ENCODE measurements at regions not wholly inside any gene's neighbourhood (a gene's known extent, or its start where the extent isn't known, plus 50 kb on each side); places are given as distances from the start of the nearest gene placed in this dataset.
"Not testable (repeated sequence)": the region's sequence is repeated elsewhere in the genome, so short reads cannot be mapped to it uniquely, and the experiment has no call there.

GRCh38 chr6:4262526-4262925, 127.2 kb upstream of the ECI2 start:
- no peaks in the 10 kb centered on the region for H3K27me3 ChIP-seq
- no peaks in the 10 kb centered on the region for H3K4me1 ChIP-seq
- no peaks in the 10 kb centered on the region for H3K9me3 ChIP-seq
- no peak for DNase-seq (ENCODE audit: low spot score)
- H3K4me3 ChIP-seq, result no peak overlapping the region
- H3K27ac ChIP-seq, result no peak overlapping the region
- no peaks in the 10 kb centered on the region for H3K36me3 ChIP-seq
- no peak for TF ChIP-seq CTCF (IDR thresholded peaks at IDR 0.05)

GRCh38 chr6:4259391-4259790, 124.0 kb upstream of the ECI2 start:
- Histone ChIP-seq H3K9me3 (no peaks in the 10 kb centered on the region), H3K27ac (no peak overlapping the region), H3K27me3 (no peaks in the 10 kb centered on the region), H3K36me3 (no peaks in the 10 kb centered on the region), H3K4me3 (no peak overlapping the region), H3K4me1 (peaks cover 0 to under 1% of the 10 kb centered on the region in 2 donors)
- no peak for DNase-seq (ENCODE audit: low spot score)
- TF ChIP-seq CTCF (IDR thresholded peaks at IDR 0.05), result no peak

DNA sequence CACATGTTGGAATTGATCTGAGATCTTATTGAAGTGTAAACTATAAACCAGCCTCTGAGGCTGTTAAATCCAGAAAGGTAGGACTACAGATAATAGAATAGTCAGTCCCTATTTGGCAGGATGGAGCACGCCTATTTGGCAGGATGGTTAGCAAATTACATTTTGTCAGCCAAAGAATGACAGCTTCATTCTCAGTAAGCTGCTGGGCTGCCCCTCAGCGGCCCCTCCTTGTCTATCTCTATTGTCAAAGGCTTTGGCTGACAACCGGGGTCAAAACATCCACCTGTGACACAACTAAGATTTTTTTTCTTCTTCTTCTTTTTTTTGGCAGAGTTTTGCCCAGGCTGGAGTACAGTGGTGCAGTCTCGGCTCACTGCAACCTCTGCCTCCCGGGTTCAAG, 123.4 kb upstream of the ECI2 start:
- TF ChIP-seq CTCF (IDR thresholded peaks at IDR 0.05), result no peak
- Histone ChIP-seq H3K4me1 (peaks cover 0 to 7% of the 10 kb centered on the region in 2 donors), H3K4me3 (no peak overlapping the region), H3K27ac (no peak overlapping the region), H3K9me3 (no peaks in the 10 kb centered on the region), H3K27me3 (no peaks in the 10 kb centered on the region), H3K36me3 (no peaks in the 10 kb centered on the region)
- DNase-seq (ENCODE audit: low spot score), result no peak

DNA sequence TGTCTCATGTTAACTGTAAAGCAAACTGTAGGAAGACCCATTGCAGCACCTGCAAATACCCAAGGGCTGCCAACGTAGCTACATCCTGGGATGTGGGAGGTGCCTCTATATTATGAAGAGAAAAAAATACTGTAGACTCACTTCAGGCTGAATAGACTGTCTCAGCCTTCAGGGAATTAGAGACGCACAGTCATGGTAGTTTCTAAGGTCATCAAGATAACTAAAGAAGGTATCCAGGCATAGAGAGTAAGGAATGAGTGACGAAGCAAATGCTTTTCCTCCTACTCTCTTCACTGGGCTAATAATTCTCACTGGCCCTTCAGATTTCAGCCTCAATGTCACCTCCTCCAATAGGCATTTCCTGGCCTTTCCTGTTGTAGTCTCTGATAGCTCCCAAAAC, 121.6 kb upstream of the ECI2 start:
- no peak overlapping the region for H3K4me3 ChIP-seq
- TF ChIP-seq CTCF (IDR thresholded peaks at IDR 0.05), result no peak
- no peak for DNase-seq (ENCODE audit: low spot score)
- no peaks in the 10 kb centered on the region for H3K9me3 ChIP-seq
- H3K27ac ChIP-seq, result no peak overlapping the region
- H3K4me1 ChIP-seq, result peaks cover 0 to 15% of the 10 kb centered on the region in 2 donors
- no peaks in the 10 kb centered on the region for H3K27me3 ChIP-seq
- H3K36me3 ChIP-seq, result no peaks in the 10 kb centered on the region

DNA sequence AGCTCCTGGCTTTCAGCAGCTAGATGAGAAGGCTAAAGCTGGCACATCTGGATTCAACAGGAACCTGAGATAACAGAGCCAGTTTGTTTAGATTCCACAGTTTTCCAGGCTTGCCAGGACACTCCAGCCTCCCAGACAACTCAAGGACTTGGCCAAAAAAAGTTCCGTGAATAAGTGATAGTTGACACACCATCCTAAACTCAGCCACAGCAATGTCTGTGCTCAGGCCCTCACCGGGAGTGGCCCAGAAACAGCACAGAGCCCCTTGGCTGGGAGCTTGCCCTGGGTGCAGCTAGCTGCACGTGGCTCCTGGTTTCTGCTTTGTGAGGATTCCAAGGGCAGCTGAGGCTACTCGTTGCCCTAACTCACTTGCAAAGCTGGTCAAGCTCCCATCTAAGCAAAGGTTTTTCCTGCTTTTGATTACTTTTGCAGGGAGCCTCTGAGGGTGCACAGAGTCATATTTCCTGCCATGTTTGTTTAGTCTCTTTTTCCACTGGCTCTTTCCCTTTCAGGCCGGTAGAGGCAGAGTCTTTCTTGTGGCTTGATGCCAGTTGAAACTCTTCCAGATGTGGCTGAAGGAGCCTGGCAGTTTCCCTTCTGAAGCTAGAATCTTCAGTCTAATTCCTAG, 118.3 kb upstream of the ECI2 start:
- Histone ChIP-seq H3K4me1 (peaks cover 0 to 15% of the 10 kb centered on the region in 2 donors), H3K27me3 (no peaks in the 10 kb centered on the region), H3K9me3 (no peaks in the 10 kb centered on the region), H3K4me3 (no peak overlapping the region), H3K36me3 (no peaks in the 10 kb centered on the region), H3K27ac (peak overlapping the region in 1 of 2 donors; percentile 9)
- DNase-seq (ENCODE audit: low spot score), result no peak
- TF ChIP-seq CTCF (IDR thresholded peaks at IDR 0.05), result peak in 1 of 2 donors; percentile 42

- not testable (repeated sequence) for H3K27ac ChIP-seq; H3K36me3 ChIP-seq; DNase-seq (ENCODE audit: low spot score); H3K9me3 ChIP-seq; H3K27me3 ChIP-seq; H3K4me3 ChIP-seq
- H3K4me1 ChIP-seq, result peaks cover 0 to 15% of the 10 kb centered on the region in 2 donors
Observed at GRCh38 chr6:4252445-4252844, 117.1 kb upstream of the ECI2 start.

Data from right atrium auricular region (tissue), 2 donors.